SH-SY5Y (cell line): ENCODE measurements at regions not wholly inside any gene's neighbourhood (a gene's known extent, or its start where the extent isn't known, plus 50 kb on each side); places are given as distances from the start of the nearest gene placed in this dataset.

Experiments used
- GATA2 ChIP-seq: IDR thresholded peaks from 2 replicates; pipeline ENCODE4 v1.6.1; 2011; ENCODE audit warnings: mild to moderate bottlenecking, low read depth, low read length
- GATA3 ChIP-seq: IDR thresholded peaks from 2 replicates; pipeline ENCODE4 v1.6.1; 2011; ENCODE audit warnings: low read depth, mild to moderate bottlenecking, low read length, moderate library complexity

DNA sequence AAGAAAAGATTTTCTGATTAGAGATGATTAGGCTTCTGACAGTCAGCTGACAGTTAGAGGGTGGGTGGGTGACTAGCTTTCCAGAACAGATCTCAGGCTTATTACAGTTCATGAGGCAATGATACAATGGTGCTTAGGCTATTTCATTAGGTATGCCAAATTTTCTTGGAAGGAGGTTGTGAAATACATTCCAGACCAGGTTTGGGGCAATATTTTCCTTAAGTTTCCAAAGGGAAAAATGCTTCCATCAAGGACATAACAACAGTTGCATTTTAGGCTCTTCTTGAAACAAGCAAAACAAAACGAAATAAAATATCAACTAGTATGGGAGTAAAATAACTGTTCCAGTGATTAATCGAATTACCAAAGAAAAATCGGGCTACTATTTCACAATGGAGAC is 59.3 kb upstream of the CNTN1 start:
- TF ChIP-seq GATA3 (no peak), GATA2 (no peak)
